ENCODE measurements at regions not wholly inside any gene's neighbourhood (a gene's known extent, or its start where the extent isn't known, plus 50 kb on each side); places are given as distances from the start of the nearest gene placed in this dataset.

DNA sequence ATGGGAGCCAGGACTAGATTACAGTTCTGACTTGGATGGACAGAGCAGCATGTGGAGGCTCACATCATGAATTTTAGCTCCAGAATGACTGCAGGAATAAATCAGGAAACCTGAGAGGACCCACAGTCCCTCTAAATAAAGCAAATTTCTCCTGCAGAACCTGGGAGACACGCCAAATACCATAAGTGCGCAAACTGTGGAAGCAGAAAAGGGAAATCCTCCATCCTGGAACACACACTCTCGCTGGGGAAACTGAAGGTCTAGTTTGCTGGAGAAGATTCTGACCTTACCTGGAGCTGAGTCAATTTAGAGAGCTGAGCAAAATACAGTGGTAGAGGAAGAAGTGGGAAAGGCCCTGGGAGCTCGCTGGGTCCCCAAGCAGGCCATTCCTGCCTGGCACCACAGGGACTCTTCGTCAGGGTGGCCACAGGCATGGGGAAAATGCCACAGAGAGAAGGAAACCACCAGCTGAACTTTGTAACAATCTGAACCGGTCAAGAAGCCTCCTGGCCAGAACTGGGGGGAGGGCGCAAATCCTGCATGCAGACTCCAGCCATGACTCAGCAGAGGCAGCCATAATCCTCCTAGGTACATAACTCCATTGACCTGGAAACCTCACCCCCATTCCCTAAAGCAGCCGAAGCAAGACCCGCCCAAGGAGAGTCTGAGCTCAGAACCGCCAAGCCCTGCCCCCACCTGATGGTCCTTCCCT is 390.9 kb downstream of the LRRC70 start:
- WGBS, 2 experiments (ENCODE audit: extremely low coverage in 2 of 2, insufficient read length in 1 of 2) = no CpG with 5 or more reads among the region's 10 CpGs
- POLR2A ChIA-PET (ENCODE audit: unreplicated experiment) = no interaction called here
- Histone ChIP-seq H3K4ac (ENCODE audit: low read depth, low read length) (no peak overlapping the region), H2AK5ac (ENCODE audit: low read depth, low read length) (no peak overlapping the region), H2BK5ac (ENCODE audit: low read depth, low read length, poor library complexity, severe bottlenecking) (no peak overlapping the region), H3K27ac (ENCODE audit: insufficient read depth, low read length) (no peak overlapping the region), H3K27me3 (ENCODE audit: control insufficient read depth, insufficient read depth, low read length) (no peaks in the 10 kb centered on the region), H3K4me1 (ENCODE audit: control insufficient read depth, insufficient read depth, low read length) (no peaks in the 10 kb centered on the region), H4K5ac (ENCODE audit: low read depth, low read length) (no peak overlapping the region), H4K91ac (ENCODE audit: insufficient read depth, low read depth, low read length) (no peak overlapping the region), H3K79me1 (ENCODE audit: low read depth in 1 of 2, low read length in 2 of 2) (no peaks in the 10 kb centered on the region), H4K20me1 (ENCODE audit: insufficient read depth, low read length) (no peaks in the 10 kb centered on the region), H3K9me1 (ENCODE audit: insufficient read depth, low read length) (no peaks in the 10 kb centered on the region), H4K8ac (ENCODE audit: low read depth in 2 of 2, low read length in 2 of 2) (no peak overlapping the region), H3K4me2 (ENCODE audit: low read depth, low read length) (no peak overlapping the region), H2BK15ac (ENCODE audit: low read depth, low read length) (no peak overlapping the region), H3K18ac (ENCODE audit: low read depth, low read length) (no peak overlapping the region), H3K4me3 (ENCODE audit: insufficient read depth, low read depth, low read length) (no peak overlapping the region), H3K9ac (ENCODE audit: low read depth, low read length) (no peak overlapping the region), H3K9me3 (ENCODE audit: control insufficient read depth, insufficient read depth, low read length) (peaks cover 8% of the 10 kb centered on the region), H3K36me3 (ENCODE audit: control insufficient read depth, insufficient read depth, low read length) (no peaks in the 10 kb centered on the region), H2BK20ac (ENCODE audit: low read depth, low read length) (no peak overlapping the region), H2BK120ac (ENCODE audit: low read depth, low read length) (no peak overlapping the region), H2AK9ac (replicated peaks; ENCODE audit: low read depth, low read length, poor library complexity) (no peak overlapping the region), H3K23ac (ENCODE audit: low read depth, low read length) (no peak overlapping the region), H3K14ac (replicated peaks; ENCODE audit: low read depth, low read length) (no peak overlapping the region), H2AFZ (replicated peaks; ENCODE audit: low read length, poor library complexity) (no peak overlapping the region), H3K56ac (ENCODE audit: extremely low read depth, insufficient read depth, low read length) (no peak overlapping the region)
- dilution Hi-C loops (cut with HindIII; ENCODE audit: low sequenced_read_pairs, unreplicated experiment) = no loop called here
- ATAC-seq (ENCODE audit: low read depth) (no peak), DNase-seq (no peak)
- CTCF ChIA-PET = no interaction called here
- intact Hi-C loops (cut with micrococcal nuclease) = no loop called here
- TF ChIP-seq BHLHE40 (IDR thresholded peaks at IDR 0.05; ENCODE audit: low read depth, low read length) (no peak), CHD1 (IDR thresholded peaks at IDR 0.05; ENCODE audit: low read depth, low read length) (no peak), MAFK (IDR thresholded peaks at IDR 0.05; ENCODE audit: low read depth, low read length) (no peak), USF2 (IDR thresholded peaks at IDR 0.05; ENCODE audit: low read depth, low read length) (no peak)
- BruUV-seq (replicated peaks) = no TSS peak
- in situ Hi-C loops (cut with MboI; ENCODE audit: low sequenced_read_pairs) = no loop called here

Measured in IMR-90 (cell line).